CD8-positive, alpha-beta memory T cell (primary cell): ENCODE measurements at regions not wholly inside any gene's neighbourhood (a gene's known extent, or its start where the extent isn't known, plus 50 kb on each side); places are given as distances from the start of the nearest gene placed in this dataset.

Experiments
- CTCF ChIA-PET: fragments of 350-600 bp; sonication (Branson Sonifier 250); formaldehyde crosslinking; loops from one replicate; lab custom pipeline; 2021; ENCODE audit warnings: antibody characterized with exemption; lab: Charles Lee
- POLR2A ChIA-PET: fragments of 350-600 bp; sonication (Branson Sonifier 250); formaldehyde crosslinking; loops from one replicate; lab custom pipeline; 2021; ENCODE audit warnings: antibody characterized with exemption; lab: Charles Lee
- DNase-seq, 5 donors: peaks; one replicate each; pipeline versions ENCODE4 v3.0.0 to v3.0.0-alpha.2; 2020 to 2022; ENCODE audit warnings: mixed read lengths in 1 of 5
- H3K27ac ChIP-seq: one replicate; pipeline ENCODE4 v1.7.0; 2013; ENCODE audit warnings: low read depth, mild to moderate bottlenecking, low read length, moderate library complexity
- H3K27me3 ChIP-seq: 2 replicates; pipeline ENCODE4 v1.7.0; 2013; ENCODE audit warnings: low read length, mild to moderate bottlenecking; ENCODE audit not compliant: insufficient read depth, poor library complexity, severe bottlenecking
- H3K36me3 ChIP-seq: 2 replicates; pipeline ENCODE4 v1.7.0; 2013; ENCODE audit warnings: mild to moderate bottlenecking, low read length, moderate library complexity; ENCODE audit not compliant: insufficient read depth
- H3K4me1 ChIP-seq: 2 replicates; pipeline ENCODE4 v1.7.0; 2013; ENCODE audit warnings: mild to moderate bottlenecking, low read length, moderate library complexity; ENCODE audit not compliant: insufficient read depth
- H3K4me3 ChIP-seq: 2 replicates; pipeline ENCODE4 v1.7.0; 2013; ENCODE audit warnings: mild to moderate bottlenecking, low read length
- H3K9me3 ChIP-seq: 2 replicates; pipeline ENCODE4 v1.7.0; 2013; ENCODE audit warnings: mild to moderate bottlenecking, low read length
- H3K27ac Mint-ChIP-seq, 8 donors: one replicate each; pipeline ENCODE4 v1.8.0; 2020 to 2021; ENCODE audit warnings: mixed read lengths in 8 of 8, mild to moderate bottlenecking in 6 of 8, inconsistent platforms in 3 of 8, moderate library complexity in 3 of 8
- H3K27me3 Mint-ChIP-seq, 2 donors: one replicate each; pipeline ENCODE4 v1.8.0; 2020 to 2021; ENCODE audit warnings: mixed read lengths in 2 of 2, mild to moderate bottlenecking in 1 of 2, moderate library complexity in 1 of 2
- H3K36me3 Mint-ChIP-seq, 3 donors: one replicate each; pipeline ENCODE4 v1.8.0; 2020 to 2021; ENCODE audit warnings: mixed read lengths in 3 of 3, inconsistent platforms in 1 of 3, mild to moderate bottlenecking in 1 of 3
- H3K4me1 Mint-ChIP-seq, 3 donors: one replicate each; pipeline ENCODE4 v1.8.0; 2020 to 2021; ENCODE audit warnings: mixed read lengths in 3 of 3, inconsistent platforms in 1 of 3, mild to moderate bottlenecking in 1 of 3
- H3K4me3 Mint-ChIP-seq, 7 donors: one replicate each; pipeline ENCODE4 v1.8.0; 2020 to 2021; ENCODE audit warnings: mixed read lengths in 7 of 7, mild to moderate bottlenecking in 6 of 7, moderate library complexity in 4 of 7, inconsistent platforms in 2 of 7
- H3K9me3 Mint-ChIP-seq, 5 donors: one replicate each; pipeline ENCODE4 v1.8.0; 2020 to 2022; ENCODE audit warnings: mixed read lengths in 5 of 5, mild to moderate bottlenecking in 3 of 5, moderate library complexity in 2 of 5, inconsistent platforms in 1 of 5

DNA sequence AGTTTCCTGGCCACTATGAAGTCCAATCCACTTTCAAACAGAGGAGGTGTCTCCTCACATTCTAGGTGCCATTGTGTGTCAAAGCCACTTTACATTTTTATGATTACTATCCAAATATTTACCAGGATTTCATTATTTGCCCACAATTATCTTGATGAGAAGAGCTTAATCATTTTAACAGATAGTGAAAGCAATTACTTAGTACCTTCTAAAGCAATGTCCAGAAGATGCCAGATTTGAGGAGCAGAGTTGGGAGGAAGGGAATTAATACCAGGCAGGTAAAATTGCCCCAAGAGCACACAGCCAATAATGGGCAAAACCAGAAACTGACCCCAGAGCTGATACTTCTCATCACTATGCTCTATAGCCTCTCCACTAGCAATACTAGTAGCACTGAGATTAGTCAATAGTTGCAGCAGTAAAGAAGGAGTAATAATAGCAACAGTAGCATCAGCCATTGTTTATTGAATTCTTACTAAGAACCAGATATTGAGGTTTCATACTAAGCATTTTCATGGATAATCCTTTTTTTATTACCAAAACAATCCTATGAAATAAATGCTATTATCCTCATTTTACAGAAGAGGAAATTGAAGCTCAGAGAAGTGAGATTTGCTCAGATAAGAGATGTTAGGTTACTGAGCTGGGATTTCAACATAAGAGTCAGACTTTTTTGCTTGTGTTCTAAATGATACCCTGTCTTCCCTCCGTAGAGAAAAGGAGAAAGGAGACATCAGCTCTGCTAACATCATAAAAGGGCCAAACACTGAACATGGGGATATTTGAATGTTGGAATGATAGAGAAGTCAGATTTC is 509.3 kb upstream of the CFAP20DC start:
- Histone ChIP-seq H3K9me3 (no peaks in the 10 kb centered on the region), H3K27ac (no peak overlapping the region), H3K4me3 (no peak overlapping the region), H3K27me3 (no peaks in the 10 kb centered on the region), H3K4me1 (no peaks in the 10 kb centered on the region), H3K36me3 (no peaks in the 10 kb centered on the region)
- no peak overlapping the region for H3K4me3 Mint-ChIP-seq
- H3K36me3 Mint-ChIP-seq = peaks cover 0 to 6% (median 0%) of the 10 kb centered on the region in 3 donors
- peak overlapping the region in 1 of 8 donors; percentile 15 for H3K27ac Mint-ChIP-seq
- CTCF ChIA-PET = interaction anchor here (1.4 kb wide), 1 partner anchor 16 kb away, joined by 5 read pairs; no protein-coding TSS in a partner anchor
- peaks cover 0 to 2% (median 0%) of the 10 kb centered on the region in 5 donors for H3K9me3 Mint-ChIP-seq
- POLR2A ChIA-PET = no interaction called here
- peaks cover 0 to 13% (median 10%) of the 10 kb centered on the region in 3 donors for H3K4me1 Mint-ChIP-seq
- no peak for DNase-seq
- H3K27me3 Mint-ChIP-seq = peaks cover 0 to 2% of the 10 kb centered on the region in 2 donors

- peaks cover 0 to 13% (median 10%) of the 10 kb centered on the region in 3 donors for H3K4me1 Mint-ChIP-seq
- no peaks in the 10 kb centered on the region for H3K9me3 Mint-ChIP-seq
- Histone ChIP-seq H3K36me3 (no peaks in the 10 kb centered on the region), H3K27ac (no peak overlapping the region), H3K27me3 (no peaks in the 10 kb centered on the region), H3K4me3 (no peak overlapping the region), H3K9me3 (no peaks in the 10 kb centered on the region), H3K4me1 (no peaks in the 10 kb centered on the region)
- DNase-seq = no peak
- H3K27ac Mint-ChIP-seq = no peak overlapping the region
- ChIA-PET POLR2A (no interaction called here), CTCF (no interaction called here)
- H3K36me3 Mint-ChIP-seq = peaks cover 0 to 6% (median 0%) of the 10 kb centered on the region in 3 donors
- no peak overlapping the region for H3K4me3 Mint-ChIP-seq
- H3K27me3 Mint-ChIP-seq = no peaks in the 10 kb centered on the region
Measured at GRCh38 chr3:59555593-59556315, 505.9 kb upstream of the CFAP20DC start.

- H3K27me3 Mint-ChIP-seq = no peaks in the 10 kb centered on the region
- H3K9me3 Mint-ChIP-seq = no peaks in the 10 kb centered on the region
- no peak overlapping the region for H3K27ac ChIP-seq
- H3K36me3 ChIP-seq = no peaks in the 10 kb centered on the region
- CTCF ChIA-PET = no interaction called here
- no peaks in the 10 kb centered on the region for H3K9me3 ChIP-seq
- peaks cover 0 to 6% (median 0%) of the 10 kb centered on the region in 3 donors for H3K36me3 Mint-ChIP-seq
- H3K4me3 ChIP-seq = no peak overlapping the region
- no peak overlapping the region for H3K4me3 Mint-ChIP-seq
- no peak for DNase-seq
- no peaks in the 10 kb centered on the region for H3K4me1 ChIP-seq
- H3K4me1 Mint-ChIP-seq = no peaks in the 10 kb centered on the region
- H3K27me3 ChIP-seq = no peaks in the 10 kb centered on the region
- POLR2A ChIA-PET = no interaction called here
- H3K27ac Mint-ChIP-seq = no peak overlapping the region
Measured at GRCh38 chr3:59553076-59553475, 503.3 kb upstream of the CFAP20DC start.

GRCh38 chr3:59551834-59552233 is 502.0 kb upstream of the CFAP20DC start:
- Histone ChIP-seq H3K4me1 (no peaks in the 10 kb centered on the region), H3K36me3 (no peaks in the 10 kb centered on the region), H3K4me3 (no peak overlapping the region), H3K9me3 (no peaks in the 10 kb centered on the region), H3K27ac (no peak overlapping the region), H3K27me3 (no peaks in the 10 kb centered on the region)
- Mint-ChIP-seq H3K4me3 (no peak overlapping the region), H3K36me3 (peaks cover 0 to 6% (median 0%) of the 10 kb centered on the region in 3 donors), H3K27ac (no peak overlapping the region), H3K4me1 (no peaks in the 10 kb centered on the region), H3K27me3 (no peaks in the 10 kb centered on the region), H3K9me3 (no peaks in the 10 kb centered on the region)
- ChIA-PET POLR2A (no interaction called here), CTCF (no interaction called here)
- no peak for DNase-seq

- Histone ChIP-seq H3K27ac (no peak overlapping the region), H3K9me3 (no peaks in the 10 kb centered on the region), H3K4me3 (no peak overlapping the region), H3K4me1 (no peaks in the 10 kb centered on the region), H3K36me3 (no peaks in the 10 kb centered on the region), H3K27me3 (no peaks in the 10 kb centered on the region)
- Mint-ChIP-seq H3K27ac (no peak overlapping the region), H3K4me3 (no peak overlapping the region), H3K27me3 (no peaks in the 10 kb centered on the region), H3K36me3 (peaks cover 0 to 3% (median under 1%) of the 10 kb centered on the region in 3 donors), H3K9me3 (no peaks in the 10 kb centered on the region), H3K4me1 (no peaks in the 10 kb centered on the region)
- POLR2A ChIA-PET = no interaction called here
- DNase-seq = no peak
- CTCF ChIA-PET = no interaction called here
Measured at GRCh38 chr3:59549962-59550361, 500.1 kb upstream of the CFAP20DC start.

DNA sequence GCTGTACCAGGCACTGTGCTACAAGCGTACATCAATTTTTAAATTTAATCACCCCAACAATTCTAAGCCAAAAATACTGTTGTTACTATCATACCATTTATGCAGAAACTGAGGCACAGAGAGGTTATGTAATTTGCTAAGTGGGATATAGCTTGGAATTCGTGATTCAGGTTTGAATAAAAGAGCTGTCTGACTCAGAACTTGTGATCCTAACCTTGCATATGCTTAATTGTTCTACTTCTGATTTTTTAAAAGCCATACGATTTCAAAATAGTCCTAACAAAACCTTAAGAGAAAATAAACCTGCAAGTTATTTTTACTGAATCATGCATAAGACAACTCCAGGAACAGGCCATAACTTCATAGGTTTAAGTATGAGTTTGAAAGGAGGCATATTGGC is 498.0 kb upstream of the CFAP20DC start:
- Histone ChIP-seq H3K27ac (no peak overlapping the region), H3K4me3 (no peak overlapping the region), H3K36me3 (no peaks in the 10 kb centered on the region), H3K4me1 (peaks cover 2% of the 10 kb centered on the region), H3K9me3 (no peaks in the 10 kb centered on the region), H3K27me3 (no peaks in the 10 kb centered on the region)
- Mint-ChIP-seq H3K36me3 (peaks cover 0 to 5% (median 2%) of the 10 kb centered on the region in 3 donors), H3K4me1 (peaks cover 0 to 7% (median 2%) of the 10 kb centered on the region in 3 donors), H3K9me3 (no peaks in the 10 kb centered on the region), H3K27ac (no peak overlapping the region), H3K27me3 (no peaks in the 10 kb centered on the region), H3K4me3 (no peak overlapping the region)
- no peak for DNase-seq
- ChIA-PET CTCF (no interaction called here), POLR2A (no interaction called here)

DNA sequence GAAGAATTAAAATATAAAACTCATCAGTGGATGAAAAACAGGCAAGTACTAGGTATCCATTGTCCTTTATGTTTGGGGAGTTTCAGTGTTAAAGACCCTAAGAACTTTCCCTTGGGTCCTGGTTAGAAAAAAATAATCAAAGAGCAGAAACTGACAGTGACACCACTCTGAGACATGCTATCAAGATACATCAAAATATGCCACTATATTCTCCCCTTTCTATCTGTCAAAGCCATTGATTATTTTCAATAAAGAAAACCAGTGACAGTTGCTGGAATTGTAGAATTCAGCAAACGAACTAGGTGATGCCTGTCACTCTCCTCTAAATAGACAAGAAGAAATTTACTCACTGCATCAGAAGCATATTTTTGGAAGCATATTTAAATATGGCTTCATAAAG is 496.7 kb upstream of the CFAP20DC start:
- Mint-ChIP-seq H3K4me3 (no peak overlapping the region), H3K27me3 (no peaks in the 10 kb centered on the region), H3K36me3 (peaks cover 0 to 5% (median 2%) of the 10 kb centered on the region in 3 donors), H3K9me3 (no peaks in the 10 kb centered on the region), H3K4me1 (peaks cover 2 to 18% (median 9%) of the 10 kb centered on the region in 3 donors), H3K27ac (no peak overlapping the region)
- no peak overlapping the region for H3K4me3 ChIP-seq
- CTCF ChIA-PET = no interaction called here
- POLR2A ChIA-PET = no interaction called here
- no peaks in the 10 kb centered on the region for H3K27me3 ChIP-seq
- no peaks in the 10 kb centered on the region for H3K9me3 ChIP-seq
- DNase-seq = no peak
- H3K27ac ChIP-seq = no peak overlapping the region
- peaks cover 10% of the 10 kb centered on the region for H3K4me1 ChIP-seq
- no peaks in the 10 kb centered on the region for H3K36me3 ChIP-seq

GRCh38 chr3:59545374-59545773 is 495.5 kb upstream of the CFAP20DC start:
- Mint-ChIP-seq H3K9me3 (no peaks in the 10 kb centered on the region), H3K4me1 (peaks cover 9 to 28% (median 18%) of the 10 kb centered on the region in 3 donors), H3K27me3 (peaks cover 0 to under 1% of the 10 kb centered on the region in 2 donors), H3K27ac (no peak overlapping the region), H3K36me3 (peaks cover 0 to 5% (median 2%) of the 10 kb centered on the region in 3 donors), H3K4me3 (no peak overlapping the region)
- no peaks in the 10 kb centered on the region for H3K27me3 ChIP-seq
- no peak for DNase-seq
- ChIA-PET CTCF (no interaction called here), POLR2A (no interaction called here)
- no peaks in the 10 kb centered on the region for H3K36me3 ChIP-seq
- no peak overlapping the region for H3K27ac ChIP-seq
- no peak overlapping the region for H3K4me3 ChIP-seq
- H3K9me3 ChIP-seq = no peaks in the 10 kb centered on the region
- H3K4me1 ChIP-seq = peaks cover 10% of the 10 kb centered on the region
